Gastrocnemius medialis (tissue), 4 donors: ENCODE measurements at regions not wholly inside any gene's neighbourhood (a gene's known extent, or its start where the extent isn't known, plus 50 kb on each side); places are given as distances from the start of the nearest gene placed in this dataset.

Experiments used
- ATAC-seq, 2 donors: fragments of 150-250 bp; one replicate each; pipeline ENCODE4 v1.9.1; 2016
- DNase-seq, 2 donors: peaks; one replicate each; pipeline ENCODE4 v3.0.0-alpha.2; 2019
- H3K27ac ChIP-seq, 4 donors: fragments of 200-600 bp; sonication (generic); 1 replicate in 1 of 4; 2 replicates in 3 of 4; pipeline ENCODE4 v1.5.1; 2016 to 2018; ENCODE audit warnings: mild to moderate bottlenecking in 2 of 4, moderate library complexity in 1 of 4
- H3K27me3 ChIP-seq, 3 donors: fragments of 200-600 bp; sonication (generic) in 2 of 3; 1 replicate in 1 of 3; 2 replicates in 2 of 3; pipeline versions ENCODE4 v1.5.1 to v1.6.0; 2016 to 2019; ENCODE audit warnings: mild to moderate bottlenecking in 1 of 3, moderate library complexity in 1 of 3
- H3K36me3 ChIP-seq, 2 donors: fragments of 200-600 bp; sonication (generic) in 1 of 2; one replicate each; pipeline ENCODE4 v1.5.1; 2017 to 2018
- H3K4me1 ChIP-seq, 2 donors: fragments of 200-600 bp; sonication (generic) in 1 of 2; one replicate each; pipeline ENCODE4 v1.5.1; 2016 to 2017; ENCODE audit warnings: mild to moderate bottlenecking in 2 of 2
- H3K4me3 ChIP-seq, 4 donors: fragments of 200-600 bp; sonication (generic) in 3 of 4; 1 replicate in 1 of 4; 2 replicates in 3 of 4; pipeline ENCODE4 v1.5.1; 2016 to 2019; ENCODE audit warnings: mild to moderate bottlenecking in 2 of 4
- H3K9me3 ChIP-seq, 3 donors: fragments of 200-600 bp; sonication (generic) in 2 of 3; 1 replicate in 1 of 3; 2 replicates in 2 of 3; pipeline ENCODE4 v1.5.1; 2016 to 2019
- CTCF ChIP-seq, 5 experiments: fragments of 450-650 bp in 3 of 5; fragments of 200-600 bp in 2 of 5; sonication (generic) in 2 of 5; IDR thresholded peaks in 4 of 5; conservative IDR thresholded peaks in 1 of 5; 1 replicate in 4 of 5; 2 replicates in 1 of 5; pipeline ENCODE4 v1.5.1; 2016 to 2019; ENCODE audit warnings: antibody characterized with exemption in 5 of 5, mild to moderate bottlenecking in 3 of 5, moderate library complexity in 3 of 5
- POLR2A ChIP-seq, 2 donors: fragments of 450-650 bp; IDR thresholded peaks; one replicate each; pipeline ENCODE4 v1.6.1; 2017; ENCODE audit warnings: antibody characterized with exemption in 2 of 2, mild to moderate bottlenecking in 2 of 2, moderate library complexity in 2 of 2
- in situ Hi-C, 4 donors: fragments of 200-750 bp; cut with MboI; loops; one replicate each; pipeline versions ENCODE4 v1.15.0 to v1.8.0; 2017; ENCODE audit warnings: low sequenced_read_pairs in 4 of 4
- intact Hi-C: fragments of 100-400 bp; cut with DNase I; formaldehyde crosslinking; loops from one replicate; pipeline ENCODE4 v1.15.1; 2023; ENCODE audit warnings: low total_unique reads

GRCh38 chr14:101480022-101480746 lies 81.1 kb upstream of the DIO3 start:
- no peak for ATAC-seq
- H3K4me1 ChIP-seq = no peaks in the 10 kb centered on the region
- no peak overlapping the region for H3K27ac ChIP-seq
- peaks cover 0 to 8% (median 5%) of the 10 kb centered on the region in 3 donors for H3K27me3 ChIP-seq
- no peak overlapping the region for H3K4me3 ChIP-seq
- TF ChIP-seq CTCF (IDR thresholded peaks at IDR 0.05 in 4 of 5, conservative IDR thresholded peaks at IDR 0.05 in 1 of 5) = no peak
- TF ChIP-seq POLR2A (IDR thresholded peaks at IDR 0.05) = no peak
- intact Hi-C loops = no loop called here
- in situ Hi-C loops = no loop called here
- no peak for DNase-seq
- H3K36me3 ChIP-seq = no peaks in the 10 kb centered on the region
- no peaks in the 10 kb centered on the region for H3K9me3 ChIP-seq

GRCh38 chr14:101480747-101481530 lies 80.4 kb upstream of the DIO3 start:
- H3K36me3 ChIP-seq = no peaks in the 10 kb centered on the region
- H3K4me1 ChIP-seq = no peaks in the 10 kb centered on the region
- in situ Hi-C loops = no loop called here
- intact Hi-C loops = no loop called here
- TF ChIP-seq POLR2A (IDR thresholded peaks at IDR 0.05) = no peak
- TF ChIP-seq CTCF (IDR thresholded peaks at IDR 0.05 in 4 of 5, conservative IDR thresholded peaks at IDR 0.05 in 1 of 5) = no peak
- ATAC-seq (no peak), DNase-seq (no peak)
- no peak overlapping the region for H3K4me3 ChIP-seq
- H3K27me3 ChIP-seq = peaks cover 0 to under 1% (median 0%) of the 10 kb centered on the region in 3 donors
- no peaks in the 10 kb centered on the region for H3K9me3 ChIP-seq
- H3K27ac ChIP-seq = no peak overlapping the region

GRCh38 chr14:101481557-101481956 lies 79.7 kb upstream of the DIO3 start:
- in situ Hi-C loops = no loop called here
- TF ChIP-seq POLR2A (IDR thresholded peaks at IDR 0.05) = no peak
- no peak for TF ChIP-seq CTCF (IDR thresholded peaks at IDR 0.05 in 4 of 5, conservative IDR thresholded peaks at IDR 0.05 in 1 of 5)
- DNase-seq = no peak
- intact Hi-C loops = no loop called here
- Histone ChIP-seq H3K4me3 (no peak overlapping the region), H3K27me3 (no peaks in the 10 kb centered on the region), H3K9me3 (peaks cover 0 to under 1% (median 0%) of the 10 kb centered on the region in 3 donors), H3K27ac (no peak overlapping the region), H3K36me3 (no peaks in the 10 kb centered on the region), H3K4me1 (no peaks in the 10 kb centered on the region)
- ATAC-seq = no peak

- no peak for ATAC-seq
- no peak for TF ChIP-seq POLR2A (IDR thresholded peaks at IDR 0.05)
- no peak for TF ChIP-seq CTCF (IDR thresholded peaks at IDR 0.05 in 4 of 5, conservative IDR thresholded peaks at IDR 0.05 in 1 of 5)
These were observed 79.2 kb upstream of the DIO3 start for GRCh38 chr14:101482066-101482465.

More at GRCh38 chr14:101482066-101482465, 79.2 kb upstream of the DIO3 start:
- no peak overlapping the region for H3K27ac ChIP-seq
- in situ Hi-C loops (no loop called here), intact Hi-C loops (no loop called here)
- H3K36me3 ChIP-seq = no peaks in the 10 kb centered on the region
- no peaks in the 10 kb centered on the region for H3K27me3 ChIP-seq
- no peak for DNase-seq
- no peak overlapping the region for H3K4me3 ChIP-seq
- H3K4me1 ChIP-seq = no peaks in the 10 kb centered on the region
- H3K9me3 ChIP-seq = peaks cover 0 to 4% (median 0%) of the 10 kb centered on the region in 3 donors
